ENCODE measurements at regions not wholly inside any gene's neighbourhood (a gene's known extent, or its start where the extent isn't known, plus 50 kb on each side); places are given as distances from the start of the nearest gene placed in this dataset.

GRCh38 chr17:22242472-22242871 lies 550.1 kb downstream of the KCNJ18 start:
- no peak for DNase-seq (ENCODE audit: low spot score in 2 of 2, unreplicated experiment in 2 of 2)
- no peaks in the 10 kb centered on the region for H3K27me3 Mint-ChIP-seq (ENCODE audit: low read depth)
- TF ChIP-seq, protein P1, sequence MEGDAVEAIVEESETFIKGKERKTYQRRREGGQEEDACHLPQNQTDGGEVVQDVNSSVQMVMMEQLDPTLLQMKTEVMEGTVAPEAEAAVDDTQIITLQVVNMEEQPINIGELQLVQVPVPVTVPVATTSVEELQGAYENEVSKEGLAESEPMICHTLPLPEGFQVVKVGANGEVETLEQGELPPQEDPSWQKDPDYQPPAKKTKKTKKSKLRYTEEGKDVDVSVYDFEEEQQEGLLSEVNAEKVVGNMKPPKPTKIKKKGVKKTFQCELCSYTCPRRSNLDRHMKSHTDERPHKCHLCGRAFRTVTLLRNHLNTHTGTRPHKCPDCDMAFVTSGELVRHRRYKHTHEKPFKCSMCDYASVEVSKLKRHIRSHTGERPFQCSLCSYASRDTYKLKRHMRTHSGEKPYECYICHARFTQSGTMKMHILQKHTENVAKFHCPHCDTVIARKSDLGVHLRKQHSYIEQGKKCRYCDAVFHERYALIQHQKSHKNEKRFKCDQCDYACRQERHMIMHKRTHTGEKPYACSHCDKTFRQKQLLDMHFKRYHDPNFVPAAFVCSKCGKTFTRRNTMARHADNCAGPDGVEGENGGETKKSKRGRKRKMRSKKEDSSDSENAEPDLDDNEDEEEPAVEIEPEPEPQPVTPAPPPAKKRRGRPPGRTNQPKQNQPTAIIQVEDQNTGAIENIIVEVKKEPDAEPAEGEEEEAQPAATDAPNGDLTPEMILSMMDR (IDR thresholded peaks at IDR 0.05; ENCODE audit: unreplicated experiment): no peak
- H3K9me3 Mint-ChIP-seq: peaks cover 44% of the 10 kb centered on the region
- H3K4me3 Mint-ChIP-seq: no peak overlapping the region
- H3K36me3 Mint-ChIP-seq: no peaks in the 10 kb centered on the region
- H3K27ac Mint-ChIP-seq: no peak overlapping the region
- no peaks in the 10 kb centered on the region for H3K4me1 Mint-ChIP-seq

GRCh38 chr17:22251498-22251897 lies 559.2 kb downstream of the KCNJ18 start:
- Mint-ChIP-seq H3K4me3 (no peak overlapping the region), H3K4me1 (no peaks in the 10 kb centered on the region), H3K9me3 (peaks cover 30% of the 10 kb centered on the region), H3K27me3 (ENCODE audit: low read depth) (no peaks in the 10 kb centered on the region), H3K36me3 (no peaks in the 10 kb centered on the region), H3K27ac (no peak overlapping the region)
- TF ChIP-seq, protein P1 (IDR thresholded peaks at IDR 0.05; ENCODE audit: unreplicated experiment): no peak
- DNase-seq (ENCODE audit: low spot score in 2 of 2, unreplicated experiment in 2 of 2): no peak

- no peaks in the 10 kb centered on the region for H3K4me1 Mint-ChIP-seq
- DNase-seq (ENCODE audit: low spot score in 2 of 2, unreplicated experiment in 2 of 2): no peak
- no peaks in the 10 kb centered on the region for H3K36me3 Mint-ChIP-seq
- H3K27ac Mint-ChIP-seq: no peak overlapping the region
- H3K9me3 Mint-ChIP-seq: peaks cover 35% of the 10 kb centered on the region
- no peaks in the 10 kb centered on the region for H3K27me3 Mint-ChIP-seq (ENCODE audit: low read depth)
- TF ChIP-seq, protein P1 (IDR thresholded peaks at IDR 0.05; ENCODE audit: unreplicated experiment): no peak
- no peak overlapping the region for H3K4me3 Mint-ChIP-seq
Observed at GRCh38 chr17:22253007-22253406, 560.7 kb downstream of the KCNJ18 start.

DNA sequence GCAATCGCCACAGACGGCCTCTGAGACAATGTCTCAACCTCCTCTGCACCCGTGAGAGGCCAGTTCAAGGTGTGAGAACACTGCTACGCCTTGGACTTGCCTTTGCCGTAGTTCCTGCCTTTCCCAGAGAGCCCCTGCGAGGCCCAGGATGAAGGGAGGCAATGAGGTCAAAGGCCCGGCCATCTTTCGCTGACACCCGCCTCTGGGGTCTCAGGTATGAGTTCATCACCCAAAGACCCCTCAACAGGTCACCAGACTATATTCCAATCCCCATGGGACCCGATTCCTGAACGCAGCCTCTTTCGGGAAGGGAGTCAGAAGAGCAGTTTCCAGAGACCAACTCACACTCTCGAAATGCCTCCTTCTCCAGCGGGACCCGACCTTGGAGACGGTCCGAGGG lies 573.5 kb downstream of the KCNJ18 start:
- Mint-ChIP-seq H3K4me1 (no peaks in the 10 kb centered on the region), H3K9me3 (peaks cover 40% of the 10 kb centered on the region)

GRCh38 chr17:22266231-22266630 lies 573.9 kb downstream of the KCNJ18 start:
- no peak overlapping the region for H3K4me3 Mint-ChIP-seq
- H3K36me3 Mint-ChIP-seq: peaks cover 2% of the 10 kb centered on the region
- DNase-seq (ENCODE audit: low spot score in 2 of 2, unreplicated experiment in 2 of 2): no peak
- no peaks in the 10 kb centered on the region for H3K27me3 Mint-ChIP-seq (ENCODE audit: low read depth)
- TF ChIP-seq, protein P1 (IDR thresholded peaks at IDR 0.05; ENCODE audit: unreplicated experiment): no peak
- H3K27ac Mint-ChIP-seq: no peak overlapping the region
- no peaks in the 10 kb centered on the region for H3K4me1 Mint-ChIP-seq
- H3K9me3 Mint-ChIP-seq: peaks cover 37% of the 10 kb centered on the region

More for the DNA sequence above, 573.5 kb downstream of the KCNJ18 start:
- H3K27me3 Mint-ChIP-seq (ENCODE audit: low read depth): no peaks in the 10 kb centered on the region
- peaks cover 2% of the 10 kb centered on the region for H3K36me3 Mint-ChIP-seq
- H3K27ac Mint-ChIP-seq: no peak overlapping the region
- TF ChIP-seq, protein P1 (IDR thresholded peaks at IDR 0.05; ENCODE audit: unreplicated experiment): no peak
- DNase-seq (ENCODE audit: low spot score in 2 of 2, unreplicated experiment in 2 of 2): no peak
- no peak overlapping the region for H3K4me3 Mint-ChIP-seq

DNA sequence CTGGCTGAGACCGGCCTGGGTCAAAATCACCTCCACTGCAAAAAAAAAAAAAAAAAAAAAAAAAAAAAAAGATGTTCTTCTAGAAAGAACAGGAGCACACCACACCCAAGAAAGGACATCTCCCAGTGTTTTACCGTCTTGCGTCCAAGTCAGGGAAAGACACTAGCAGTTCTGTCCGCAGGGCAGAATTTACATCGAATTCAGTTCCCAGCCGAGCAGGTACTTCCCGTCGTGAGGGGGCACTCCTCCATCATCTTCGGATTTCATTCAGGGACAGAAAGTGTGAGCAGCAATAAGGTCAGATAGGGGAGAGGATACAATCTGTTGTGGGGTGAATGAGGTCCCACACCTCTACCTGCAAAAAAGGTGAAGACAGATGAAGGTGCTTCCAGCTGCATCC lies 574.7 kb downstream of the KCNJ18 start:
- H3K27me3 Mint-ChIP-seq (ENCODE audit: low read depth): no peaks in the 10 kb centered on the region
- H3K4me3 Mint-ChIP-seq: no peak overlapping the region
- H3K27ac Mint-ChIP-seq: no peak overlapping the region
- TF ChIP-seq, protein P1 (IDR thresholded peaks at IDR 0.05; ENCODE audit: unreplicated experiment): no peak
- H3K9me3 Mint-ChIP-seq: peaks cover 42% of the 10 kb centered on the region
- H3K36me3 Mint-ChIP-seq: peaks cover 2% of the 10 kb centered on the region
- DNase-seq (ENCODE audit: low spot score in 2 of 2, unreplicated experiment in 2 of 2): no peak
- no peaks in the 10 kb centered on the region for H3K4me1 Mint-ChIP-seq

Data from mesothelial cell of epicardium (in vitro differentiated cells).